Stromal cell of bone marrow (primary cell): ENCODE measurements at regions not wholly inside any gene's neighbourhood (a gene's known extent, or its start where the extent isn't known, plus 50 kb on each side); places are given as distances from the start of the nearest gene placed in this dataset.
"Not testable (repeated sequence)": the region's sequence is repeated elsewhere in the genome, so short reads cannot be mapped to it uniquely, and the experiment has no call there.

Experiments used
- DNase-seq: peaks from one replicate; pipeline ENCODE4 v3.0.0-alpha.2; 2012; ENCODE audit warnings: low read depth

- DNase-seq = not testable (repeated sequence)
Observed at GRCh38 chr20:26373066-26373465, 676.4 kb upstream of the ZNF337 start.

- no peak for DNase-seq
Observed at GRCh38 chr20:26354511-26354910, 657.9 kb upstream of the ZNF337 start.

- DNase-seq = no peak
Observed at GRCh38 chr20:26347396-26347795, 650.7 kb upstream of the ZNF337 start.

- not testable (repeated sequence) for DNase-seq
Observed at GRCh38 chr20:26340460-26341065, 643.9 kb upstream of the ZNF337 start.

- DNase-seq = no peak
Observed at GRCh38 chr20:26324177-26324576, 627.5 kb upstream of the ZNF337 start.

GRCh38 chr20:26315054-26315453, 618.4 kb upstream of the ZNF337 start:
- no peak for DNase-seq

GRCh38 chr20:26309720-26310119, 613.1 kb upstream of the ZNF337 start:
- DNase-seq = not testable (repeated sequence)

- no peak for DNase-seq
Observed at GRCh38 chr20:26308961-26309360, 612.3 kb upstream of the ZNF337 start.

GRCh38 chr20:26295006-26295405, 598.4 kb upstream of the ZNF337 start:
- DNase-seq = no peak

GRCh38 chr20:26288379-26289061, 591.9 kb upstream of the ZNF337 start:
- not testable (repeated sequence) for DNase-seq

GRCh38 chr20:26279238-26279637, 582.6 kb upstream of the ZNF337 start:
- DNase-seq = no peak

- DNase-seq = no peak
Observed at GRCh38 chr20:26277339-26277738, 580.7 kb upstream of the ZNF337 start.

- peak; percentile 3 for DNase-seq
Observed at GRCh38 chr20:26276554-26277210, 580.0 kb upstream of the ZNF337 start.

GRCh38 chr20:26268762-26269161, 572.1 kb upstream of the ZNF337 start:
- DNase-seq = not testable (repeated sequence)

GRCh38 chr20:26260925-26261324, 564.3 kb upstream of the ZNF337 start:
- not testable (repeated sequence) for DNase-seq

GRCh38 chr20:26252311-26252975, 555.8 kb upstream of the ZNF337 start:
- DNase-seq = not testable (repeated sequence)

GRCh38 chr20:26251376-26251775, 554.7 kb upstream of the ZNF337 start:
- not testable (repeated sequence) for DNase-seq

- not testable (repeated sequence) for DNase-seq
Observed at GRCh38 chr20:26250249-26251114, 553.8 kb upstream of the ZNF337 start.

- no peak for DNase-seq
Observed at GRCh38 chr20:26243731-26244130, 547.1 kb upstream of the ZNF337 start.

- DNase-seq = not testable (repeated sequence)
Observed at GRCh38 chr20:26220609-26221008, 524.0 kb upstream of the ZNF337 start.

GRCh38 chr20:26219546-26219945, 522.9 kb upstream of the ZNF337 start:
- not testable (repeated sequence) for DNase-seq

- DNase-seq = no peak
Observed at GRCh38 chr20:26218301-26218700, 521.6 kb upstream of the ZNF337 start.
